GM18502 (cell line): ENCODE measurements at regions not wholly inside any gene's neighbourhood (a gene's known extent, or its start where the extent isn't known, plus 50 kb on each side); places are given as distances from the start of the nearest gene placed in this dataset.

Experiments used
- ATAC-seq: cut with Tn5 transposase; IDR thresholded peaks from one replicate; pipeline ENCODE4 v1.9.1; 2021; ENCODE audit warnings: mild to moderate bottlenecking; ENCODE audit not compliant: unreplicated experiment, poor library complexity

DNA sequence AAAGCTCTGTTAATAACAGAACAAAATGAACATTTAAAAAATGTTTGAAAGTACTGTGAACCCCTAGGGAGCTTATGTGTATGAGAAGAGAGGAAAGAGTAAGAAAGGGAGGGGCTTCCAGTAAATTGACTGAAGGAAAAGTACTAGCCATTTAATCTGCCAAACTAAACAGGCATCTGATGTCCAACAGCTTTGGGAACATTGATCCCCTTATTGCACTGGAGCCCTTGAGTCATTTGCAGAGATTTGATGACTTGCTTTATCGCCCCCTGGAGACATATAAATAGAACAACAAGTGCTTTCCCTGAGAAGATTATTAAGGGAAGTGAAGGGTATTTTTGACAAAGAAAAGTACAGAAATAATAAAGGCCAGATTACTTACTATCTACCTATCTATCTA, 319.3 kb upstream of the NOVA1 start:
- ATAC-seq = no peak

DNA sequence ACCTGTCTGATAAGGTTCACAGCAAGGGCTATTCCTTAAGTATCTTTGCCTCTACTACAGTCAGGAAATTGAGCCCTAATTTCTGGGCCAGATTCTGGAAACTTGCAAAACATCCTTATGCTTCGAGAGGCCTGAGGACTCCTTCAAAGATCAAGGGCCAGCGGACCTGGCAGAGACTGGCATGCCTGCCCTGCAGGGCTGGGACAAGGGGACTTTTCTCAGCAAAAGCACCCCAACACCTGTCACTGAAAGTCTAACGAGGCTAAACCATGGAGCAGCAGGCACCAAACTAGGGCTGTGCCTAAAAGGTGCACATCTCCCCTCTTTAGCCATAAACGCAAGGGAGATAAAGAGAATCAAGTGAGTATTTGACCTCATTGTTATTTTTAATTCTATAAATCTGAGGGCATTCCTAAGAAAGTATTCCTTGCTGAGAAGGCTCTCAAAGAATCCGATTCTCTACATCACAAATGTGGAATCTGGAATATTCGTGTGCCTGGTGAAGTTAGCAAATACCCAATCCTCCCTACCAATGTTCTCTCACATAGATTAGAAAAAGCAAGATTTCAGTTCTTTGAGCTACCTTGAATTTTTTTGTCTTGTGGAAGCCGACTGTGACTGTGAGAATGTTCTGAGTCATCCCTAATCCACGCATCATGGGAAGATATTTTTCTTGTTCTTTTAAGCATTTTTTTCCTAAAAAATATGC, 328.2 kb upstream of the NOVA1 start:
- no peak for ATAC-seq

DNA sequence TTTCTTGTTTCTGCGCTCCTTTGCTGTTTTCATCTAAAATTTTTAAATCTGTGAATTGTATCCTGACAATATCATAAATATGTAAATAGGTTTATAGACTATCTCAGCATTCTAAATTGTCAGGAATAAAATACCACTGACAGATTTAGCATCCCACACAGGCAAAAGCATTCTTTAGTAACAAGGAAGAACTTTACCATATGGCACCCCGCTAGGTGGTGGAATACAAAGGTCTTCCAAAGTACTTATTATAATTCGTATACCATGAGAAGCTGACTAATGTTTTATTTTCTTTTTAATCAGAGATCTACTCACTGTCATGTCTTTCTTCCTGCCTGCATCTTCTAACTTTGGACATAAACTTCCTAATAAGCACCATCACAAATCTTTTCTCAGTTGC, 328.8 kb upstream of the NOVA1 start:
- ATAC-seq = no peak

DNA sequence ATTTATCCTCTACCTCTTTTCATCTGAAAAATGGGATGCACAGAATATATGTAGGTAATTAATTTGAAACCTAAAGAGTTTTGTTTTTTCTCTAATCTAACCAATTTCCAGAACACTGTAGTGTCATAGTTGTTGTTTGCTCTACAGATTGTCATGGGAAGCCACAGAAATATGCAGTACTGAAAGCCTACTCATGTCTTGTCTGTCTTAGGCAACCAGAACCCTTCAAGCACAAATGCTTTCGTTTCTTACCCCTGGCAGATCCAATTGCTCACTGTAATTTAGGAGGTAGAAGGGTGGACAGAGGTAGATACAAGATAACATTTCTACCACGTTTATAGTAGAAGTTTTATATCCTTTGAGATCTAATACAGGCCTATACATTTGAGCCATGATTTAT, 330.2 kb upstream of the NOVA1 start:
- no peak for ATAC-seq

DNA sequence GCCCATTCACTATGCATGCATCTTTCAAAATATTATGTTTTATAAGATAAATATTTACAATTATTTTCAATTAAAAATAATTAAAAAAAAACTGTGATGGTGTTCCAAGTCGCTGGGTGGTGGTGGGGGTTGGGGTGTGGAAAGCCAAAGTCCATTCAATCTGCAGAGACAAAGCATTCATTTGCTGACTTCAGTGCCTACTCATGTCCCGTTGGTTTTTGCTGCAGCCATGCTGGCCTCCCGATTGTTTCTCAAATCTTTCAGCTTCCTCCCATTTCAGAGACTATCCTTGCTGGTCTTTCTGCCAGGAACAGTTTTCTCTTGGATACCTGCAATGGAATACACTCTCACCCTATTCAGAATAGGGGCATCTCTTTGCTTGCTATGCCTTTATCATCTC, 331.5 kb upstream of the NOVA1 start:
- ATAC-seq = no peak

DNA sequence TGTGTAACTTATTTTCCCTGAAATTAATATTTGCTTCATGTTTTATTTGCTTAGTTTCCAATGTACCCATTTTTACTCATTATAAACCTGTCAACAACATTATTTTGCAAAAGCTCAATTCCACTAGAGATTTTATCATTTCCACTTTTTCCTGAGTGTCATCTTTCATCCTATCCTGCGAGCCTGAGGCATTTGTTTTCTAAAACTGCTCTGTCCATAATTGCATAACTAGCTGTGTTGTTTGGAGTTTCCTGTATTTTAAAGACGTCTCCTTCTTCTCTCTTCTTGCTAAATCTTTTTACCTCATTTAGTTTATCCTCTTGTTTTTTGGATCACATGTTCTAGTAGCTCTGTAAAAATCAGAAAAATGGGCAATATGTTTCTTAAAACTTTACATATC, 332.7 kb upstream of the NOVA1 start:
- ATAC-seq = no peak

DNA sequence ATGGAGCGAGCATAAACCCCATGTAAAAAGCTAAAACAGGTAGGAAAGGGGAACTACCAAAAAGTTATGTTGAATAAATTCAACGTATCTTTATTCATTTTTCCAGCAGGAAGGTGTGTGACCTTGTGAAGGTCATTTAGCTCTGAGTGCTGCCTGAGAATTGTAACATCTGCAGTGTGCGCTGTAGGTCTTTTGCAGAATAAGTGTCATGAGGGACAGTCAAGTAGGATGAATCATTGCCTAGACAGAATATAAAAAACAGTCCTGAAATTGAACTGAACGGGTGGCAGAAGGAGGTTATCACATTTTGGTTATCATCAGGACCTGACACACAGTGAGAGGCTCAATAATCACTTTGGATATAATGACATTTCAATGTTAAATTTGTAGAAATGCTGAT, 334.8 kb upstream of the NOVA1 start:
- no peak for ATAC-seq

DNA sequence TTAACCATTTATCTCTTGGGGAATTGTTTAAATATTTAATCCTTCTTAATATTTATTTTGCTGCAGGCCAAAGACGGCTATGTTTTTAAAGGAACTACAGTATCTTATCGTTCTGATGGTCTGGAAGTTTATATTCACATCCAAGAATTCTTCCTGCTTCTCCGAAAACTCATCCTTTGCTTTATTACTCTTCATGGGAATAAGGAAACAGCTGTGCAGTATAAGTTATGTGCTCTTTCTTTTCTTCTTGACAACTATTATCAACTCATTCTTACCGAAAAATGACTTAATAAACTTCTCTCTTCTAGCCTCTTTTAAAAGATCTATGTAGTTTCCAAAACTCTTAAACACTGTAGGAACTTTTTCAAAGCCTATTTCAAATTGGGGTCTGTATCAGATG, 335.6 kb upstream of the NOVA1 start:
- no peak for ATAC-seq

DNA sequence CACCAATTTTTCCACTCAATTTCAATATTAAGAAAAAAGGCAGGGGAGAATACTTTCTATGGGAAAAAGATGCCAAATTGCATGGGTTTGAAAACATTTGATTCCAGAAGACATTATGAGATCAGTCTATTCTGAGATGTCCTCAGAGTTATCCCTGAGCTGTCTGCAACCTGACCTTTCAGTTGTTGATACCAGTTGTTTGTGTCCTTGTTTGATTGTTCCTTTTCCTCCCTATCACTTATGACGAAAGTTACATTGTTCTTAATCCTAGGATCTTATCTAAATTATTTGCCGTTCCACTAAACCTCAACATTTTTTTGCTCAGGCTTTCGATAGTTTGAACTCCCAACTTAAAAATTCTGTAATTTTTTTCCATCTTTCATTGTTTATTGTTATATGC, 336.3 kb upstream of the NOVA1 start:
- no peak for ATAC-seq

DNA sequence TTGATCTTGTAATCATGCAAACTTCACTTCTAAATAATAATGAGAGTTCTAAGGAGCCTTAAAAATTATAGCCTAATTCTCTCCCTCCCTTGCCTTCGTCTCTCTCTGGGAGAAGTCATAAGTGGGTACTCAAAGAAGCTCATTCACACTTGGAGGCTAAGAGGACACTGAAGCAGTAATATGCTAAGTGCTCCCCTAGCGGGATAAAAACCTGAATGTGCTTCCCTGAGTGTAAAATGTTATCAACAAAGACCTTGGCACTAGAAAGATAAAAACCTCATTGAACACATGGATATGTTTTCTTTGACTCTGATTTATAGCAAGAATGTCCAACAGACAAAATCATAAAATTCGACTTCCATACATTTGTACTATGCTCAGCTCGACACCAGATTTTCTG, 337.9 kb upstream of the NOVA1 start:
- ATAC-seq = no peak

DNA sequence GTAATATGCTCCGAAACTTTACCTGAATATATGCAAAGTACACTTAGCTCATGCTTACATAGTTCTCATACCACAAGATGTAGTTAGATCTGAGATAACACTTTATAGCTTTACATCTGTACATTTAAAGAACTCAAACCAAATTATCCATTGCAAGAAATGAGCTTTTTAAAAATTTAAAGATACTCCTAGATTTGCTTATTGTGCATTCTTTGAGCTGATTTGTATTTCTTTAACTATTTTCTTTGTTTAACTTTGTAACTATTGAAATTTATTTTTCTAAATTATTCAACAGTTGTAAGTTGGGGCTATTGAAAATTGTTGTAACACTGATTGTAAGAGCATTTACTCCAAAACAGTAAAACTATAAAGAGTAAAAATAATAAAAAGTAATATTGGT, 340.2 kb upstream of the NOVA1 start:
- ATAC-seq = no peak

DNA sequence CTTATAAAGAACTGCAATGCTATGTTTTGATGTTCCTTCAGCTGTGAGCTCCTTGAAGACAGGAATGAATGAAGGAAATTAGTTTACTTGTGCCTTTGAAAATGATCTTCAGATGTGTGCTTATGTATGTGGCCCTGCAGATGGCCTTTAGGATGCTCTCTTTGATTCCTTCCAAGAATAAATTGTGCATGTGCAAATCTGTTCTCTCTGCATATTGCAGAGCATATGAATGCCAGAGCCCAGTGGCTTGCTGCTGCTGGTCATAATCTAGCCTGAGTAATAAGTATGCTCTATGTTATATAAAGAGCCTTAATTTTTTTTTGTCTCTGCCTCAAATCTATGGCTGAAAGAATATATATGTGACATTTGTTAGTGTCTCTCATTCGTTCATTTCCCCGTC, 341.9 kb upstream of the NOVA1 start:
- ATAC-seq = no peak

DNA sequence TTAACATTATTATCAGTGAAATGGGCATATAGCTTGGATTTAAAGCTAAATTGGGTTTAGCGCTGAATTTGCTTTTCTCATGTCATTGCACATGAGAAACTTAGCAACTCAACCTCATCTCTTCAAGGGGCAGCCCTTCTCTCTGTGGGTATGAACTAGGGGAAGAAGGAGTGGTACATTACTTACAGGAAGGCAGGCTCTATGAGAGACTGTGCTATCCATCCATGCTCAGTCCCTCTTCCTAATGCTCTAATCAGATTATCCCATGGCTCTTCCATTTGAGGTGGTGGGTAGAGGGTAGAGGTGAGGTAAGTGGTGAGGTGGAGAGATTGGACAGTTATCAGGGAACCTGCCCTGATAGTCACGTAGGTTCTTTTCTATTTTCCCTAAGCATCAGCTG, 343.7 kb upstream of the NOVA1 start:
- ATAC-seq = no peak

DNA sequence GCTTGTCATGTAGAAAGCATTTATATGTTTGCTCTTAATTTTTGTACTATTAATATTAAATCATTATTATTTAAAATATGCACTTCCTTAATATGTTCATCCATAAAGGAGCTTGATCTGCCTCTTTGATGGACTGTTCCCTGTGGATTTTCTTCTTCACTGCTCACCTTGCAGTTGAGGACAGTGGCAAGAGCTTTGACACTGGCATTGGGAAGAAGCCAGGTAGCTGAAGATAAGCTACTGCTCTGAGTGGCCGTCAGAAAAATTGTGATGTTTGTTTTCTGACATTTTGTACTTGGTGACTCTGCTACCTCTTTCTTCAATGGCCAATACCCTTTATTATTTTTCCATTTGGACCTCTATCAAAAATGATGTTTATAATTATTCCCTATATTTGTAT, 349.4 kb upstream of the NOVA1 start:
- ATAC-seq = no peak

DNA sequence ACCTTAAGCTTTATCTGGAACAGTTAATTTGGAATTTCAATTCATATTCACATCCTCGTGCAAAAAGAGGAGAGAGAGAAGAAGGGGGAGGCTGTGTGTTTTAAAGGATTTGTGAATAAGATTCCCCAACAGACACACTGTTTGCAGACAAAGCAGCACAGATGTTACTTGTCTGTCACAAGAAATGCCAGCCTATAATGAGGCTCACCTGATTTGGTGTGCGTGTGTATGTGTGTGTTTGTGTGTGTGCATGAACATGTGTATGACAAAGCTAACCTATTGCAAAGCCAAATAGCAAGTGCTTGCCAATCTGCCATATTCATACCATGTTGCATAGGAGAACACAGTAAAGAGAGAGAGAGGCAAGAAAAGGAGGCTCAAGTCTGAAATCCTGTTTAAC, 361.6 kb upstream of the NOVA1 start:
- no peak for ATAC-seq

DNA sequence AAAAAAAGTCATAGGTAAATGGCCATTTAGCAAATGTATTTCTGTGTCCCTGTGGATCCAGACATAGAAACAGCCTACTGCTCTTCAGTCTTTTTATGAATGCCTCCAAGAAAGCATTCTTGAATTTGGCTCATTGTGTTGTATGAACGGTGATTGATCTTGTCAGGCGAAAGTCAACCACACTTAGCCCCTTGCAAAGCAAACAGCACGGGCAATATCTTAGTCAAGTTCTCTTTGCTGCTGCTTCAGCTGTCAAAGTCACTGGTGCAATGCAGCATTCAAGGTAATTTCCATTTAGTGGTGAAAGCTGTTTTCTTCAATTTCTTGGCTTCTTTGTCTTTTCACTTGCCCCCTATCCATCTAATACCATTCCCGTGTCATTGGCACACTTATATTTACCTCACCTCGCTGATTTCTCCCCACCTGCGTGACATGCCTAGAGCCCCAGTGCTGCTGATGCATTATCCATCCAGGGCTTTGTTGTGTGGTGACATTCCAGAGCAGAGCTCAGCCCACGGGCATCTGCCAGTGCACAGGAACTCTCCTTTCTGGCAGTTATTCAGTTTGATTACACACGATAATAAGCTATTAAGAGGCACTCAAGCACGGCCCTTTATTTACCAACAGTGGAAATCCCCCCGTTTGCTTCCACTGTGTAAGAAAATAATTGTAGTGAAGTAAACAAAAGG, 362.3 kb upstream of the NOVA1 start:
- no peak for ATAC-seq

DNA sequence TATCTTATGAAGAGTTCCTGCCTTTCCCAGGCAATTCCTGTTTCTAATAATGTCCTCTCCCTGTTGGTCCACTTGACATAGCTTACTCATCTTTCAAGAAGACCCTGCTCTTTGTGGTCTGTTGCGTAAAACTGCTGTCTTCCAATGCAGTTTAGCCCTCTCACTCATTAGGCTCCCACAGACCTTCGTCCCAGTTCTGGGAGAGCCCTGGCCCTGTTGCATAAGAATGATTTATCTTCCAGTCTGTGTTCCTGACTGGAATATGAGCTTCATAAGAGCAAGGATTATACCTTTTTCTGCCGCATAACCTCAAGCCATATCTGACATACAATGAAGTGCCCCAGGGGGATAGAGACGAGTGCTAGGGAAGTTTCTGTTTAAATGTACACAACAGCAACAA, 365.9 kb upstream of the NOVA1 start:
- no peak for ATAC-seq

DNA sequence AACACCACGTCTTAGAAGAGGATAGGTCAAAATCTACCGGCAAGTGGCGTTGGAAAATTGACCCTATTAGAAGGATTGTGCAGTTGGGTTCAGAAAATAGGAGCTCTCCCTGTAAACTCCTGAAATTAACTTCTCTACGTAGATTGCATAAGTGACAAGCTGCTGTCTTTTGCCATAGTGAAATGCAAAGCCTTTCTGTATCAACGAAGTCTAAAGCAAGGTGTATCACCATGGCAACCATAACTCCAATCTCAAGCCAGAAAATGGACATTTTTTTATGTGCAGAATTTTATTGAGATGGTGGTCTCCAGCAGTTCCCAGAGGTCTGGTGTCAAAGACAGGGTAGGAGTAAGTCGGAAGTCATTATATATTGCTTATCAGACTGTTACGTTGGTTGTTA, 367.7 kb upstream of the NOVA1 start:
- no peak for ATAC-seq

DNA sequence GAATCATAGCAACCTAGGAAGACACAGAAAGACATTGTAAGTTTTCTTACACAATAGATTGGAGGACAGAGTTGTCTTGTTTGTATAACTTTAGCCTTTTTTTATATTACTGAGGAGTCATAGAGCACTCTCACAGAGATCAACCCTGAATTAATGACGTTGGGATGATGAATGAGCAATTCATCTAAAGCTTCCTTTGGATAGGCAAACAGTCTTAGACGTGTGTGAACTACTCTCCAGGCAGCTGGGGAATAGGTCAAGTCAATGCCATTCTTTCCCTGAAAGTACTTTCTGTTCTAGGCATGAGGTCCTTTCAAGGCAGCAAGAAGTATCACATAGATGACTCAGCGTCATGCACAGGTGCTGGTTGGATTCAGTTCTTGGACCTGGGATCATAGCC, 369.1 kb upstream of the NOVA1 start:
- no peak for ATAC-seq

DNA sequence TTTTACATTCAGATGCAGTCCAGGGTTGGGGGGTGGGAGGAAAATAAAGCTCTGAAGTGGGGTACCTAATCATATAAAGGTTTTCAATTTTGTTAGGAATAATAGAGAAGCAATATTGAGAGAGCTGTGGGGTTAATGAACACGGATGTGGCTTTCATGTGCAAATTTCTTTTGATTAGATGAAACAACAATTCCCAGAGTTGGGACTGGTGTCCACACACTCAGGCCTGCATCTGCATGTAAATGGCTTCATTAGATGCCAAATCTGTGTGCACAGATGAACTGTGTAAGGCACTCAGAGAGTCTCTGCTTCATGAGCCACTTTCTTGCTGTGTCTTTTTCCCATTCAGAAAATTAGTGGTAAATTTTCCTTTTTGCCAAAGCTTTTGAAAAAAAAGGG, 377.1 kb upstream of the NOVA1 start:
- no peak for ATAC-seq

DNA sequence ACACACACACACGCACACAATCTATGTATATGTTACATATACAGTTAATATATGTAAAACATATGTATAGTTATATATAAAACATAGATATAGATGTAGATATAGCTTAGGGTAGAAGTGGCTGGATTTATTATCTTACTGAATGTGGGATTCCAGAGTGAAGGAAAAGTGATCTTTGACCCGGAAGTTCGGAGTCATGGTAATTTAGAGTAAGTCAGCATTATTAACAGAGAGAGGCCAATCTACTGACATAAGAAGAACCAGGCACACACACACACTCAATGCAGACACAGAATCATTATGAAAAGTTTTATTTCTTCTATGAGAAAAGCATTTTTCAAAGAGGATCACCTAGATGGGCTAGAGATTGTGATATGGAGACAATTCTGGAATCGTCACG, 384.2 kb upstream of the NOVA1 start:
- no peak for ATAC-seq
